SK-N-SH treated with all-trans-retinoic acid at 6 μM for 48 hours (cell line): ENCODE measurements at regions not wholly inside any gene's neighbourhood (a gene's known extent, or its start where the extent isn't known, plus 50 kb on each side); places are given as distances from the start of the nearest gene placed in this dataset.
A peak's percentile ranks its signal among the peaks of the same experiment; 100 is the strongest.

Source experiments
- ATAC-seq: fragments of 200-7000 bp; cut with Tn5 transposase; 3 replicates; pipeline ENCODE4 v1.9.1; 2020; ENCODE audit warnings: mild to moderate bottlenecking, moderate library complexity
- ARNTL ChIP-seq: fragments of 450-650 bp; formaldehyde crosslinking; IDR thresholded peaks from 2 replicates; pipeline ENCODE4 v1.5.0; 2020; ENCODE audit warnings: low read depth, mild to moderate bottlenecking, moderate library complexity, borderline replicate concordance
- BACH2 ChIP-seq: fragments of 250-450 bp; sonication (Bioruptor Pico); IDR thresholded peaks from 2 replicates; pipeline ENCODE4 v1.9.0; 2021; ENCODE audit warnings: mild to moderate bottlenecking, borderline replicate concordance
- CREB5 ChIP-seq: fragments of 250-450 bp; sonication (Bioruptor Pico); IDR thresholded peaks from 2 replicates; pipeline ENCODE4 v1.5.1; 2020; ENCODE audit warnings: low read depth, mild to moderate bottlenecking, moderate library complexity
- CSRNP3 ChIP-seq: fragments of 250-450 bp; sonication (Bioruptor Pico); IDR thresholded peaks from 2 replicates; pipeline ENCODE4 v1.5.1; 2021; ENCODE audit warnings: mild to moderate bottlenecking, moderate library complexity
- ESRRG ChIP-seq: fragments of 250-450 bp; sonication (Bioruptor Pico); IDR thresholded peaks from 2 replicates; pipeline ENCODE4 v1.6.1; 2021; ENCODE audit warnings: mild to moderate bottlenecking
- GLIS3 ChIP-seq: fragments of 250-450 bp; sonication (Bioruptor Pico); IDR thresholded peaks from 2 replicates; pipeline ENCODE4 v1.5.0; 2020; ENCODE audit warnings: mild to moderate bottlenecking, moderate library complexity
- ISL1 ChIP-seq: fragments of 250-450 bp; sonication (Bioruptor Pico); IDR thresholded peaks from 2 replicates; pipeline ENCODE4 v2.1.2; 2022; ENCODE audit warnings: mild to moderate bottlenecking, moderate library complexity
- OSR1 ChIP-seq: fragments of 250-450 bp; sonication (Bioruptor Pico); IDR thresholded peaks from 2 replicates; pipeline ENCODE4 v1.8.0; 2022; ENCODE audit warnings: moderate library complexity, mild to moderate bottlenecking, inconsistent platforms
- PATZ1 ChIP-seq: fragments of 250-450 bp; sonication (Bioruptor Pico); IDR thresholded peaks from 2 replicates; pipeline ENCODE4 v1.8.0; 2020; ENCODE audit warnings: mild to moderate bottlenecking, moderate library complexity, borderline replicate concordance
- POU6F1 ChIP-seq: fragments of 250-450 bp; sonication (Bioruptor Pico); IDR thresholded peaks from 2 replicates; pipeline ENCODE4 v1.8.0; 2021; ENCODE audit warnings: low read depth, mild to moderate bottlenecking, moderate library complexity, borderline replicate concordance
- PPARA ChIP-seq: fragments of 250-450 bp; sonication (Bioruptor Pico); IDR thresholded peaks from 2 replicates; pipeline ENCODE4 v1.5.0; 2020; ENCODE audit warnings: mild to moderate bottlenecking, borderline replicate concordance
- RARB ChIP-seq: fragments of 250-450 bp; sonication (Bioruptor Pico); IDR thresholded peaks from 2 replicates; pipeline ENCODE4 v1.8.0; 2021; ENCODE audit warnings: mild to moderate bottlenecking, moderate library complexity
- SNAI2 ChIP-seq: fragments of 250-450 bp; sonication (Bioruptor Pico); IDR thresholded peaks from 2 replicates; pipeline ENCODE4 v1.5.0; 2020; ENCODE audit warnings: mild to moderate bottlenecking, moderate library complexity
- TCF4 ChIP-seq: fragments of 250-450 bp; sonication (Bioruptor Pico); IDR thresholded peaks from 2 replicates; pipeline ENCODE4 v1.8.0; 2021; ENCODE audit warnings: mild to moderate bottlenecking, moderate library complexity, borderline replicate concordance
- TOX ChIP-seq: fragments of 250-450 bp; sonication (Bioruptor Pico); IDR thresholded peaks from 2 replicates; pipeline ENCODE4 v1.8.0; 2021; ENCODE audit warnings: mild to moderate bottlenecking, moderate library complexity, borderline replicate concordance
- TSHZ2 ChIP-seq: fragments of 250-450 bp; sonication (Bioruptor Pico); IDR thresholded peaks from 2 replicates; pipeline ENCODE4 v1.5.0; 2020; ENCODE audit warnings: mild to moderate bottlenecking, moderate library complexity
- ZC3H10 ChIP-seq: fragments of 250-450 bp; sonication (Bioruptor Pico); IDR thresholded peaks from 2 replicates; pipeline ENCODE4 v1.5.1; 2021; ENCODE audit warnings: mild to moderate bottlenecking, moderate library complexity
- ZFP3 ChIP-seq: fragments of 250-450 bp; sonication (Bioruptor Pico); IDR thresholded peaks from 2 replicates; pipeline ENCODE4 v1.5.0; 2020; ENCODE audit warnings: mild to moderate bottlenecking, moderate library complexity
- ZFP30 ChIP-seq: fragments of 450-650 bp; formaldehyde crosslinking; IDR thresholded peaks from 2 replicates; pipeline ENCODE4 v1.5.0; 2022; ENCODE audit warnings: mild to moderate bottlenecking, moderate library complexity
- ZNF565 ChIP-seq: fragments of 450-650 bp; formaldehyde crosslinking; conservative IDR thresholded peaks from 2 replicates; pipeline ENCODE4 v1.5.0; 2020; ENCODE audit warnings: low read depth, mild to moderate bottlenecking, moderate library complexity
- ZNF70 ChIP-seq: fragments of 450-650 bp; formaldehyde crosslinking; IDR thresholded peaks from 2 replicates; pipeline ENCODE4 v1.5.0; 2020; ENCODE audit warnings: mild to moderate bottlenecking, moderate library complexity
- ZNF8 ChIP-seq: fragments of 450-650 bp; formaldehyde crosslinking; IDR thresholded peaks from 2 replicates; pipeline ENCODE4 v1.5.0; 2020; ENCODE audit warnings: mild to moderate bottlenecking, moderate library complexity

GRCh38 chr10:20958764-20959163 lies 61.7 kb upstream of the NEBL start:
- TF ChIP-seq CREB5 (CRISPR knock-in tag): no peak
- no peak for ATAC-seq

- TF ChIP-seq ARNTL (CRISPR knock-in tag) (no peak), OSR1 (CRISPR knock-in tag) (no peak), TSHZ2 (CRISPR knock-in tag) (peak; percentile 47; the same call in 1 of the 2 replicates), CSRNP3 (CRISPR knock-in tag) (no peak), TCF4 (CRISPR knock-in tag) (peak; percentile 71), GLIS3 (CRISPR knock-in tag) (no peak), POU6F1 (CRISPR knock-in tag) (no peak), RARB (CRISPR knock-in tag) (no peak), ZC3H10 (no peak), ZNF565 (no peak), ESRRG (no peak), PPARA (CRISPR knock-in tag) (no peak), CREB5 (CRISPR knock-in tag) (no peak), ZFP30 (CRISPR knock-in tag) (no peak), ISL1 (peak; percentile 42)
- TF ChIP-seq, all 23 proteins: peak for 3
- ATAC-seq: no peak
Observed at GRCh38 chr10:20958225-20958624, 61.1 kb upstream of the NEBL start.

GRCh38 chr10:20957744-20958143 lies 60.6 kb upstream of the NEBL start:
- TF ChIP-seq OSR1 (CRISPR knock-in tag) (no peak), TOX (CRISPR knock-in tag) (no peak), ZNF565 (no peak)
- no peak for ATAC-seq

- ATAC-seq: no peak
- no peak for TF ChIP-seq ZNF565
- no peak for TF ChIP-seq ZFP30 (CRISPR knock-in tag)
- 0 out of 2 replicates have a peak, but pooled peaks have one; percentile 14 for TF ChIP-seq ZNF70 (CRISPR knock-in tag)
- peak; percentile 49; the same call in 1 of the 2 replicates for TF ChIP-seq RARB (CRISPR knock-in tag)
- TF ChIP-seq ZNF8 (CRISPR knock-in tag): peak; percentile 7; the same call in 1 of the 2 replicates
- TF ChIP-seq POU6F1 (CRISPR knock-in tag): no peak
- no peak for TF ChIP-seq SNAI2 (CRISPR knock-in tag)
- no peak for TF ChIP-seq PATZ1
- no peak for TF ChIP-seq BACH2 (CRISPR knock-in tag)
- no peak for TF ChIP-seq GLIS3 (CRISPR knock-in tag)
- TF ChIP-seq ZC3H10: no peak
- no peak for TF ChIP-seq TOX (CRISPR knock-in tag)
- peak; percentile 73; the same call in 1 of the 2 replicates for TF ChIP-seq PPARA (CRISPR knock-in tag)
- TF ChIP-seq ZFP3 (CRISPR knock-in tag): no peak
- TF ChIP-seq TCF4 (CRISPR knock-in tag): peak; percentile 85
- peak; percentile 71 for TF ChIP-seq ISL1
- TF ChIP-seq CREB5 (CRISPR knock-in tag): peak; percentile 45; the same call in 1 of the 2 replicates
Observed at GRCh38 chr10:20956843-20957242, 59.7 kb upstream of the NEBL start.
